ENCODE measurements at regions not wholly inside any gene's neighbourhood (a gene's known extent, or its start where the extent isn't known, plus 50 kb on each side); places are given as distances from the start of the nearest gene placed in this dataset.
"Not testable (repeated sequence)": the region's sequence is repeated elsewhere in the genome, so short reads cannot be mapped to it uniquely, and the experiment has no call there.

DNA sequence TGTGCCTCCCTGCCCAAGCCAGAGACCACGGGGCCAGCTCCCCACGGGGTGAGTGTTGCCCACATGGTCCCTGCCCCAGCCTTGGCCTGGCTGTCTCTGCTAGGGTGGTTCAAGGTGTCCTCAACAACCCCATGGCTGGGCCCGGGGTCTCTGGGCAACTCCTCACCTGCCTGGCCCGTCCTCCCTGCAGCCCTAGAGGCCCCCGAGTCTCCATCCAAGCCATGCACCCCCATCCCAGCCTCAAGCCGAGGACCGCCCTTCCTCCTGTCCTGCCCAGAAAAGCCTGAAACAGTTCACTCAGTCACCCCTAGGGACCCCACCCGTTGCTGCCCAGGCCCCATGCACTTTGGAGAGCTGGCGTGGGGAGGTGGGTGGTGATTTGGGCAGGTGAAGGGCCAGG lies 120.9 kb downstream of the FAM53A start:
- intact Hi-C loops (cut with DNase I) = no loop called here
- no peak for DNase-seq (ENCODE audit: low spot score)

DNA sequence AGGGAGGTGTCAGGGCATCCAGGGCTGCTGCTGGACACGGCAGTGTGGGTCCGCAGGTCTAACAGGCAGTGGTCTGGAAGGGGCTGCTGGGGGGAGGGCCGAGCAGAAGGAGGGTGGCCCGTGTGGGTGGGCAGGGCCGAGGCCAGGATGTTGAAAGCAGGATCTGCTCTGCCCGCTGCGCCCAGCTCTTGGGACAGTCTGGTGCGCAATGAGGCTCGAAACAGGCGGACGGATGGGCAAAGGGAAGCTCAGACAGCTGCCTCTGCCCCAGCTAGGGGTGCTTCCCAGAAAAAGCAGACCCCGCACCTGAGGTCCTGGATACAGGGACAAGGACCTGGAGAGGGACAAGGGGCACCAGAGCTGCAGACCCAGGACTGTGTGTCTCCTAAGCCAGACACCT lies 121.3 kb downstream of the FAM53A start:
- intact Hi-C loops (cut with DNase I) = no loop called here
- no peak for DNase-seq (ENCODE audit: low spot score)

DNA sequence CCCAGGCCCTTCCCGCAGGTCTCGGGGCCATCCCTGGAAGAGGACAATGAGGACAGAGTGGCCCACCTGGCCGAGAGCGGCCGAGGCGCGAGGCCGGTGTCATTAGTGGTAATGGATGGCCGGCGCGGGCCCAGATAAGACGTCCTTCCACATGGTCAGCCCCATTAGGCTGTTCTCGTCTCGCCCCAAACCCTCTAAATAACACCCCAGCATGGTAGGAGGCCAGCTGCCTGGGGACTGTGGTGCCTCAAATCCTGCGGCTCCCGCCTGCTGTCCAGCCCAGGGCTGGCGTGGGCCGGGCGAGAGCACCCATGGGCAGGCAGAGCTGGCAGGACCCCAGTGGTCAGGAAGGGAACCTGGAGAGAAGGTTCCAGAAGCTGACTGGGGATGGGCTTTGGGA lies 121.7 kb downstream of the FAM53A start:
- intact Hi-C loops (cut with DNase I) = no loop called here
- DNase-seq (ENCODE audit: low spot score) = no peak

DNA sequence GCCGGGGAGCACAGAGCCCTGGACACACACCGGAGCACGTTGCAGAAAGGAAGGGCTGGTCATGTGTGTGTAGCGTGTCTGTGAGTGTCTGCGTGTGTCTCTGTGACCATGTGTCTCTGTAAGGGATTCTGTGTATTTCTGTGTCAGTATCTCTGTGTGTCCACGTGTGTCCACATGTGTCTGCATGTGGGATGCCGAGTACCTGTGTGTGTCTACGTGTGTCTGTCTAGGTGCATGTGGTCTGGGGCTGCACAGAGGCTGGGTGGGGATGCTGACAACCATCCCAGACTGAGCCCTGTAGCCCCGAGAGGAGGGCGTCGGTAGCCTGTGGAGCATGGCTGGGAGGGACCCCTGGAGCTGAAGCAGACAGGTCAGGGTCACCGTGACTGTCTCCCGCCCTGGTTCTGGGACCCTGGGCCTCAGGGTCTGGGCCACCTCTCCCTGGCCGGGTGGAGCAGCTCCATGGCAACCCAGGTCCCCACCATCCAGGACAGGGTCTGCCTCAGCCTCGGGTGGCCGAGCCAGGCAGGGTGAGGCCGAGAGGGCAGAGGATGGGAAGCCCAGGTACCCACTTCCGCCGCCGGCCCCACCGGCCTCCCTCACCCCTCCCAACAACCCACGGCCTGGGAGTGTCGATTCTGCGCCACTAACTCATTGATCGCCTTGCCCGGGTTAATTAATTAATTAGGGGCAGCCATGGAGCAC lies 122.7 kb downstream of the FAM53A start:
- intact Hi-C loops (cut with DNase I) = no loop called here
- no peak for DNase-seq (ENCODE audit: low spot score)

DNA sequence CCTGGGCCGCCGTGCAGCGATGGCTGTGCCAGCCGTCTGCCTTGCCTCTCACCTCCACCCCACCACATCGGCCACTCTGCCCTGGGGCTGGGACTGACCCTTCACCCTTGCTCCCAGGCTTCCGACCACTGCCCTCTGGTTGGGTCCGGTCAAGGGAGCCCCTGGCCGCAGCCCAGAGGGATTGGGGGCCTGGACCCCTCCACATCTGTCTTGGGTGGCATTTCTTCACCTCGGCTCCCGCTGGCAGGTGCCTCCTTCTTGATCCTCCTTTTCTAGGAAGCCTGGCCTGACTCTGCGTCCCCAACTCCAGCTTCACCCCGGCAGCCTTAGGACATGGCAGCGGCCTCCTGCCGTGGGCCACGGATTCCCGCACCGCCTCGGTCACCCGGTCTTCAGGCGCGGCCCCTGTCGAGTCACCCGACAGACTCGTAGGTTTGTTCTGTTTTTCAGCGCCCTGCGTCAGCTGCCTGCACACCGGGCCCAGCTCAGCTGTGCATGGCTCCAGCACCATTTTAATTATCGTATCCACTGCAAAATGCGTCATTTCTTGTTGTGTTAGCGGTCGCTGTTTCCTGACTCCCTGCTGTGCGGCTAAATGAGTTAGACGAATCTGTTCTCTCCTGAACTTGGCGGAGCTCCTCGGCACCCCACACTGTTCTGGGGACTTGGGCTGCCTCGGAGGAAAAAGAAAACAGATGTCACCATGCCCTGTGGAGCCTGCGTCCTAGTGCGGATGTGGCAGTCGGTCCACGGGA lies 124.0 kb downstream of the FAM53A start:
- intact Hi-C loops (cut with DNase I) = no loop called here
- DNase-seq (ENCODE audit: low spot score) = no peak

DNA sequence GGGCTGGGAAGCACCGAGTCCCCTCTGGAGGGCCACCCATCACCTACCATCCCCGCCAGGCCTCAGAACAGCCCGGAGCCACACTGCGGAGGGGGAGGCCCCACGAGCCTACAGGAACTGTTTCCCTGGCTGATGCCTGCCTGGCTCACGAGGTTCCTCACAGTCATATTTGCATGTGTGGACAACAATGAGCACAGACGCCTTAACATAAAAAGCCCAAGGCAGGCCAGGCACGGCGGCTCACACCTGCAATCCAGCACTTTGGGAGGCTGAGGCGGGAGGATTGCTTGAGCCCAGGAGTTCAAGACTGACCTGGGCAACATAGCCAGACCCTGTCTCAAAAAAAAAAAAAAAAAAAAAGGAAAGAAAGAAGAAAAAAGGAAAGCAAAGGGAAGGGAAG lies 125.9 kb downstream of the FAM53A start:
- intact Hi-C loops (cut with DNase I) = no loop called here

DNA sequence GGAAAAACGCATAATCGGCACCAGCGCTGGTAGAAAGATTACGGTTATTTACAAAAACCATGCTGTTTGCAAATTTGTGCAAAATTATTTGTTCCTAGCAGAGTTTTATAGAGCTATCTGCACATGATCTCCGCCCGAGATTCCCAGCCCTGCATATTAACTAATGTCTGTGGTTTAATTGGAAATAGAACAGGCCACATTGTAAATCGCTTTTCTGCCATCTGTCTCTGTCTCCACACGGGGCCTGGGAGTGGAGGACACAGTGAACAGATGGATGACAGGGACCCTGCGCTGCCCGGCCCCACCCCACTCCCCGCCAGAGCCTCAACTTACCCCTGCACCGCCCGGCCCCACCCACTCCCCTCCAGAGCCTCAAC lies 126.9 kb downstream of the FAM53A start:
- intact Hi-C loops (cut with DNase I) = no loop called here
- no peak for DNase-seq (ENCODE audit: low spot score)

More for the DNA sequence above, 125.9 kb downstream of the FAM53A start:
- DNase-seq (ENCODE audit: low spot score) = no peak

DNA sequence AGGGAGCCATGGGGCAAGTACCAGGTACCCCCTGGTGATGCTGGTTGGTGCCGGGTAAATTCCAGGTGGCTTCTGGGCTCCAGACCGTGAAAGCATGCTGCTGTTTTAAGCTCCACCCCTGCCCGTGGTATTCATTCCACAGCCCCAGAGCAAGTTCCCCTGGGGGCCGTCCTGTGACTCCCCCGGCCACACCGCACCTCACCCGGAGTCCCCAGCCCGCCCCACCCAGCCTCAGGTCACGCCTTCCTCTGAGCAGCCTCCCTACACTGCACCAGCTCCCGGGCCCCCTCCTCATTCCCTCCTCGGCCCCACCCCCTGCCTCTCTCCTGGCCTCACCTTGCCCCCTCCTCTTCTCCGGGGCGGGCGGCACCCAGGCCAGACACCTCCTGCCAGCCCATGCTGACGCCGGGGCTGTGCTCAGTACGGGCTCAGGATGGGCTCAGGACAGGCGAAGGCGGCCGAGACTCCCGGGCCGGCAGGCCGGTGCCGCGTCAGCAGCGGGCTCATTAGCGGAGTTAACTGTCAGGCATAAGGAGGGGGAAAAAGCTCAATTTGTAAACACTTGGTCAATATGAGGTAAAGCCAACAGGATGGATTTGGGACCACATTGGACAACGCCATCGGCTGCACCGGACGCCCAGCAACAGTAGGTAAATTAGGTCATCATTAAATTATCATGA lies 127.4 kb downstream of the FAM53A start:
- intact Hi-C loops (cut with DNase I) = no loop called here
- no peak for DNase-seq (ENCODE audit: low spot score)

DNA sequence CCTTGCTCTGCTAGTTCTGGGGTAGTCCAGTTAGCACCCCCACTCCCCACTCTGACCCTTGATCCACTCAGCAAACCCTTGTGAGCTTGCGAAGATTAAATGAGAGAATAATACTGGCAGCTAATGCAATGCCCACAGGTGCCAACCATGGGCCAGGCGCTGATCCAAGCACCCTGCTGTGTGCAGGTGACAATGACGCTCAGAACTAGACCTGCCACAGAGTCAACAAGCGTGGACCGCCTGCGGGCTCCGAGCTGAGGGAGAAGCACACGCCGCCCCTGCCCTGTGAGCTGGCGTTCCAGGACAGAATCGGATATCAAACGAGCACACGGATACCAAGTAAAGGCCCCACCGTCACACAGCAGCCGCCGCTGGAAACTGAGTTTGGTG lies 129.2 kb downstream of the FAM53A start:
- intact Hi-C loops (cut with DNase I) = no loop called here
- no peak for DNase-seq (ENCODE audit: low spot score)

DNA sequence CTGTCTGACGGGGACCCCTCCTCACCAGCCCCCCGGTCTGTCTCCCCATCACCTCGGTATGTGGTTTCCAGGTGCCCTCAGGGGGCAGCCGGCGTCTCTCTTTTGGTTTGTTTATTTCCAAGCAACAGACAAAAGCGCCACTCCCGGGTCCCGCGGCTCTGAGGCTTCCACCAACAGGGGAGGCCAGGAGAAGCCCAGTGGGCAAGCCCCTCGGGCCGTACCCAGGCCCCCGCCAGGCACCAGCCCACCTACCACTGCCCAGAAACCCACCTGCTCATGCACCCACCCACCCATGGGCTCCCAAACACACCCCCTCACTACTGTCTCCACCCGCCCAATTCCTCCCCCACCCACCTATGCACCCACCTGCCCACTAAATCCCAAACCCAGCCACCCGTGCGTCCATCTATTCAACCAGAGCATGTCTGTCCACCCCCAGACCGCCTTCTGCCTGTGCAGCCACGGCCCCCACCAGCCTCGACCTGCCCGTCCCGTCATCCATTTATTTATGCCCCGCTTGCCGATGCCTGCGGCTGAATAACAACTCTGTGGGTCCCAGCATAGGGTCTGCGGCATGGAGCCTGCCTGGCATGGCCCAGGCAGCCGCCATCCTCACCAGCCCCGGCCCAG lies 129.8 kb downstream of the FAM53A start:
- intact Hi-C loops (cut with DNase I) = no loop called here
- no peak for DNase-seq (ENCODE audit: low spot score)

DNA sequence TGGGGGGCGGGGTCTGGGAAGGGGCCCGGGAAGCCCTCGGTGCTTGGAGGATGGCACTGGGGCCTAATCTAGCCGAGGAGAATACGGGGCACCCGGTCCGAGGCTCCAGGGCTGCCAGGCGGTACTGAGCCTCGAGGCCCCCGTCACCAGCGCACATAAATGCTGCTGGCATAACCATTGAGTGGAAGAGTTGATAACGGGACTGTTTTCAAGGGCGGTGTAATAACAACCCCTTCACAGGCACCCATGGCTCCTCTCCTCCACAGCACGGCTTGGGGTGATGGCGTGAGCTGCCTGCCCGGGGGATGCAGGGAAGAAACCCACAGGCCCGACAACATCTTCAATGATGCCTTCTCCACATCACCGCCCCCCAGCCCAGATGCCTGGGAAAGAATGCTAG lies 130.7 kb downstream of the FAM53A start:
- intact Hi-C loops (cut with DNase I) = no loop called here
- no peak for DNase-seq (ENCODE audit: low spot score)

DNA sequence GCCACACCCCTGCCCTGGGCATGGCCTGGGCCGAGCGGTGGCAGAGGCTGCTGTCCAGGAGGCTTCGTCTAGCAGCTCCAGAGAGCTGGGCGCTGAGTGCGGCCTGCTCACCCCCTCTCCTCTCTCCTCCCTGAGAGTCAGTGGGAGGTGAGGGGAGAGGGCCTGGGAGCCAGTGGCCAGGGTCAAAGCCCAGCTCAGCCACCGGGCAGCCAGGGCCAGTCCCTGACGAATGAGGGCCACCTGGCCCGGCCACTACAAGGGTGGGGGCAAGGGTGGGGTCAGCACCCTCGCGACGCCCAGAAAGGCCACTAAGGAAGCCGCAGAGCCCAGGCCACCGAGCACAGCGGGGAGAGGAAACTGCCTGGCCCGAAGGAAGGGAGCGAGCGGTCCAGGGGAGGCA lies 131.7 kb downstream of the FAM53A start:
- DNase-seq (ENCODE audit: low spot score) = no peak
- intact Hi-C loops (cut with DNase I) = no loop called here

DNA sequence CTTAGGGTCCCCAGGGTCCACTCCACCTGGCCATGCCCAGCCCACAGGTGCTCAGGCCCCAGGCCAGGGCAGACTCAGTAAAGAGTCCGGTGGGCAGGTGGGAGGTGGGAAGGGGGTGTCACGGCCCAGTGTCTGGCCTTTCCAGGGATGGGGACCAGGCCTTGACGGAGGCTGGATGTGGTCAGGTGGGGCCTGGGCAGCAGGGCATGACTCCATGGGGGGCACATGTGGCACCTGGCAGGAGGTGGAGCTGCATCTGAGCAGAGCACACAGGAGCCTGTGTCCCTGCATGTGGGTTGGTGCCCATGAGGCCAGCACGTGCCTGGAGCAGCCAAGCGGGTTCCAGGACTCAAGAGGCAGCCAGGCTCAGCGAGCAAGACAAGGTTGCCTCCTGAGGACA lies 132.9 kb downstream of the FAM53A start:
- no peak for DNase-seq (ENCODE audit: low spot score)
- intact Hi-C loops (cut with DNase I) = no loop called here

DNA sequence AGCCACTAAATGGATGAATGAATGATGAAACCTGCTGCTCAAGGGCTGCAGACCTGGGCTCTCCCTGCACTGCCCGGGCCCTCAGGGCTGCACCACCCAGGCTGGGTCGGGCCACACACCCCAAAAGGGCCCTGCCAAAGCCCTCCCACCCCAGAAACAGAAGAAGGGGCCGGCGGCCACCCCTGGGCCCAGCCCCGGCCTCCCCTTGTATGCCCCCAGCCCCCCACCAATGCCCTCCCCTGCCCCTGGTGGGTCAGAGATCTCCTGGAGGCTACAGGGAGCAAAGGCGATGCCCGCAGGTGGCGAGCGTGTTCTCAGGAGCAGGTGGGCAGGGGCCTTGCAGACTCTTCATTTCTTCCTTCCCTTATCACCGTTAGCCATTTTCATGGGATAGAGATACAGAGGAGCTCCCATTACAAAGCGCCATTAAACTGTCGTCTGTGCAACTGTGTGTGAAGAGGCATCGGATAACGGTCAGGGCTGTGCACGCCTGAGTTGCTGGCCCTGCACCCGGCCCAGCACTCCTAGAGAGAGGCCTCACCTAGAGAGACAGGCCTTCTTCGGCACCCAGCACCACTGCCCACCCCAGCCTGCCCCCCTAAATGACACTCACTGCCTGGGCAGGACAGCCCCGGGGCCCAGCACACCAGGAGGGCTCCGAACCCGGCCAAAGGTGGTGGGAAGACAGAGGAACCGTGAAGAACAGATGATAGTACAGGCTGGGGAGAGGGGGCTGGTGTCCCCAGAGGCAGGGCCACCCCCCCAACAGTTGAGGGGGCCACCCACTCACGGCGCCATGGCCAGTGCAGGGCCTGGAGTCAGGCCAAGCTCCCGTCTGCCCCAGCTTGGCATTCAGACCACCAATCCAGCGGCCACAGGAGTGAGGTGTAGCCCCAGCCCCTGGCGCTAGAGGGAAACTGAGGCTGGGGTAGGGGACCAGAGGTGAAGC lies 133.7 kb downstream of the FAM53A start:
- DNase-seq (ENCODE audit: low spot score) = no peak
- intact Hi-C loops (cut with DNase I) = no loop called here

DNA sequence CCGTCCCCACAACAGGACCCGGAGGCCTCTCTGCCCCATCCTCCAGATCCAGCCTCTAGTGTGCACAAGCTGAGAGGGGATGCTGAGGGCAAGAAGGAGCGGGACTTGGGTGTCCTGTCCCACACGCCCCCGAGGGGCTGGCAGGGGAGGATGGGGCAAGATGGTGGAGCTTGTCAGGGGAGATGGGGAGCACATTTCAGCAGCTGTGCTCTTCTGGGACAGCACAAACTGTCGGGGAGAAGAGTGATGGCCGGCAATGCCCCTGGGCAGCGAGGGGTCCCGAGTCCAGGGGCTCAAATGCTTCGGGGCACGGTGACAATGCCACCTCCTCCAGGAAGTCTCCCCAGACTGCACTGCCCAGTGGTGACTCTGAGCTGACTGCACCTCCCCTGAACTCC lies 134.5 kb downstream of the FAM53A start:
- intact Hi-C loops (cut with DNase I) = no loop called here

DNA sequence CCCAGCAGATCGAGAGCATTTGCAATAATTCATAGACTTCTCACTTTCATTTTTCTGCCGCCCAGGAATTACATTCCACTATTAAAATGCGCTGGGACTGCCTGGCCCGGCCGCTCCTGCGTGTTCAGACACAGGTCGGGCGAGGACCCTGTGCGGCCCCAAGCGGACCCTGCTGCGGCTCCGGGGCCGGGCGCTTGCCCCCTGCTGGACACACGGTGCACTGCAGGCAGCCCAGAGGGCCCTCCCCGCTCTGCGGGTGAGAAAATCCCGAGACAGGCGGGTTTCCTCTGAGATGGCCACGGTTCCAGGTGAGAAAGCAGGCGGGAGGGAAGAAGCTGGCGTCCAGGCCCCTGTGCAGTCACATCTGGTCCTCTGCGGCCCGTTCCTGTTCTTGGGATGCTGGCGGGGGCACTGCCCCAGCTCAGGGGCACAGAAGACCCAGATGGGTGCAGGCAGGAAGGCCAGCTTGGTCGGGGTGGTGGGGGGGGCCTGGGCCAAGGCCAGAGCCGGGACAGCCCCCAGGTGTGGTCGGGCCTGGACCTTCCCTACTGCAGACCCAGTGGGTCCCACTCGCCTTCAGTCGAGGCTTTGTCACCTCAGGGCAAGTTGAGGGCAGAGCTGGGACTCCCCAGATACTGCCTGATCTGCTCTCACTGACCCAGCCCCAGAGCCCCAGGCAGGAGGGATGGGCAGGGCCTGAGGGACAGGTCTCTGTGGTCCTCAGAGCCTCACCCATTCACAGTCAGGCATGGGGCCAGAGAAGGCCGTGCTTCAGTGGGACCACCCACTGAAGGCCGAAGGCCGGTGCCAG lies 135.1 kb downstream of the FAM53A start:
- intact Hi-C loops (cut with DNase I); DNase-seq (ENCODE audit: low spot score): not testable (repeated sequence)

More for the DNA sequence above, 134.5 kb downstream of the FAM53A start:
- DNase-seq (ENCODE audit: low spot score) = no peak

DNA sequence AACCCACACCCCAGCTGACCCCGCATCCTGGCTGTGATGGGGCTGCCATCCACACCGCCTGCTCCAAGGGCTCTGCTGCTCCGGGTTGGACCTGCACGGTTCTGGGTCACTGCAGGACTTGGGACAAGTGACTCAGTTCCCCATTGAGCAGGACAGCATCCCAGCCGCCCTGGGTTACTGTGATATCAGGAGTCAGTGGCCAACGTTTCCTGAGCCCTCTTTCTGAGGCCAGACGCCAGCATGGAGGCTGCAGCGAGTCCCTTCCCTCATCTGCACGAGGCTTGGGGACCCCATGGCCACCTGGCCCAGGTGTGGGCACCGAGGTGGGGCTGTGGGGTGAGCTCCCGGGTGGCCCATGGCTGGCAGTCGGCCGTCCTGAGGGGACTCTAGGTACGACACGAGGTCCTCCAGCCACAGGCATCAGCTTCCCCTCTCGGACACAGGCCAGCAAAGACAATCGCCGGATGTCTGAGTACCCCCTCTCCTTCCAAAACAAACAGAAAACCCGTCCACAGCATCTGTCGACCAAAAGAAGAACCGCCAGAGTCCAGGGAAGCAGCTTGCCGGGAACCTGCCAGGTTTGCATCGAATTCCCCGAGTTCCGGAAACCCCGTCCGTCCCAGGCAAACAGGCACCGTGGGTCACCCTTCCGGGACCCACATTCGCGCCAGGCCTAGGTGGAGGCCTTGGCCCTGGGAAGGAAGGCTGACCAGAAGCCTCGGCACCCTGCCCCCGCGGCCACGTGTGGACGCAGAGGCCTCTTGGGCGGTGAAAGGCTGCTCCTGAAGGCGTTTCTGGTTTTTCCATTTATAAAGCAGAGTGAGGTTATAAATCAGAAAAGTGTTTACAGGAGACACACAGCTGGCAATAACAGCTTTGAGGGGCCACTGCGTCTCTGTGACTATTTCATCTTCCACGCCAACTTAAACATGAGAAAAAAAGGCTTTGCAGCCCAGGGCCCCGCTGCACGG lies 136.0 kb downstream of the FAM53A start:
- intact Hi-C loops (cut with DNase I) = no loop called here
- DNase-seq (ENCODE audit: low spot score) = no peak

All from cardiac septum (tissue), 1 donor.